ENCODE measurements at regions not wholly inside any gene's neighbourhood (a gene's known extent, or its start where the extent isn't known, plus 50 kb on each side); places are given as distances from the start of the nearest gene placed in this dataset.
"Not testable (repeated sequence)": the region's sequence is repeated elsewhere in the genome, so short reads cannot be mapped to it uniquely, and the experiment has no call there.

DNA sequence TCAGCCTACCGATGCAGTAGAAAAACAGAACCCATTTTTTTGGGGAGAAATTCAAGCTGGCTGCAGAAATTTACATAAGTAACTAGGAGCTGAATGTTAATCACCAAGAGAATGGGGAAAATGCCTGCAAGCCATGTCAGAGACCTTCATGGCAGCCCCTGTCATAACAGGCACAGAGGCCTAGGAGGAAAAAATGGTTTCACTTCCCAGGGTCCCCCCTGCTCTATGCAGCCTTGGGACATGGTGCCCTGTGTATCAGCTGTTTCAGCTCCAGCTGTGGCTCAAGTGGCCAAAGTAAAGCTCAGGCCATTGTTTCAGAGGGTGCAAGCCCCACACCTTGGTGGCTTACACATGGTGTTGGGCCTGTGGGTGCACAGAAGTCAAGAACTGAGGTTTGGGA, 842.5 kb downstream of the FLRT2 start:
- Mint-ChIP-seq H3K9me3 (peaks cover 13% of the 10 kb centered on the region), H3K27ac (no peak overlapping the region), H3K4me1 (ENCODE audit: low read depth) (no peaks in the 10 kb centered on the region), H3K27me3 (no peaks in the 10 kb centered on the region), H3K36me3 (no peaks in the 10 kb centered on the region), H3K4me3 (no peak overlapping the region)
- intact Hi-C loops (cut with micrococcal nuclease) = no loop called here
- no peak for DNase-seq
- ChIA-PET CTCF (no interaction called here), POLR2A (no interaction called here)

DNA sequence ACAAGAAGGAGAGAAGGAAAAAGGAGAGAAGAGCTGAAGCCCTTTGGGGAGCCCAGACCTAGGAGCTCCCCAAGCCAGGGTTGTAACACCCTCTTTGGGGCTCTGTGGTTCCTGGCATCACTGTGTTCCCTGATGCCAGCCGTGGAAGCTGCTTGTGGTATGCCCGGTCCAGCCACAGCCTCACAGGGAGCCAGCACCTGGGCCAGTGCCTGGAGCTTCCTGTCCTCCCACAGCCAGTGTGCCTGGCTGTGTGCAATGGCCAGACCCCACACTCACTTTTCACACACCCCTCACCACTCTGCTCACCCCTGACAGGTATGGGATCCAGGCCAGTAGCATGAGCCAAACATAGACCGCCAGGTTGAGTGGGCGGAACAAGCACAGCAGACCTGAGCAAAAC, 834.7 kb downstream of the FLRT2 start:
- Mint-ChIP-seq H3K4me1 (ENCODE audit: low read depth) (no peaks in the 10 kb centered on the region), H3K36me3 (no peaks in the 10 kb centered on the region), H3K4me3 (no peak overlapping the region), H3K27ac (no peak overlapping the region), H3K9me3 (no peaks in the 10 kb centered on the region), H3K27me3 (no peaks in the 10 kb centered on the region)
- CTCF ChIA-PET = no interaction called here
- no peak for DNase-seq
- intact Hi-C loops (cut with micrococcal nuclease) = no loop called here
- POLR2A ChIA-PET = no interaction called here

DNA sequence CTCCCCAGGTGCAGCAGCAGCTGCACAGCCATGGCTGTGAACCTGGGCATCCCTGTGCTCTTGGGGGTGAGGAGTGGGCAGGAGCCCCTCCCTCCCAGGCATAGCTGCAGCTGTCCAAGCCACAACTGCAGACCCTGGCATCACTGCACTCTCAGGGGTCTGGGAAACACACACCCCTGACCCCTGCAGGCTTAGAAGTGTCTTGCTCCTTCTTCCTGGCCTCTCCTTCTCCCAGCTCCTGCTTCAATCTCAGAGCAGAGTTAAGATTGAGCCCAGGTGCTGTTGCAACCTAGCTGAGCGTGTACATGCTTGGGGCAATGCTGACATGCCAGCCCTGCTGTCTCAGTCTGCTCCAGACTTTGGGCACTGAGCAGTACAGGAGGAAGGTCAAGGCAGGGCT, 833.6 kb downstream of the FLRT2 start:
- H3K9me3 Mint-ChIP-seq = no peaks in the 10 kb centered on the region
- no peaks in the 10 kb centered on the region for H3K4me1 Mint-ChIP-seq (ENCODE audit: low read depth)
- no peak overlapping the region for H3K4me3 Mint-ChIP-seq
- ChIA-PET CTCF (no interaction called here), POLR2A (no interaction called here)
- intact Hi-C loops (cut with micrococcal nuclease) = no loop called here
- no peak for DNase-seq
- H3K27ac Mint-ChIP-seq = no peak overlapping the region
- no peaks in the 10 kb centered on the region for H3K36me3 Mint-ChIP-seq
- H3K27me3 Mint-ChIP-seq = no peaks in the 10 kb centered on the region

DNA sequence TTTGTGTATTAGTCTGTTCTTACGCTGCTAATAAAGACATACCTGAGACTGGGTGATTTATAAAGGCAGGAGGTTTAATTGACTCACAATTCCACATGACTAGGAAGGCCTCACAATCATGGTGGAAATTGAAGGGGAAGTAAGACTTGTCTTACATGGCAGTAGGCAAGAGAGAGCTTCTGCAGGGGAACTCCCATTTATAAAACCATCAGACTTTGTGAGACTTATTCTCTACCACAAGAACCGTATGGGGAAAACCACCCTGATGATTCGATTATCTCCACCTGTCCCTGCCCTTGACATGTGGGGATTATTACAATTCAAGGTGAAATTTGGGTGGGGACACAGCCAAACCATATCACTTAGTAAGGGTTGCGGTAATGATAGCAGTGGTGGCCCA, 833.1 kb downstream of the FLRT2 start:
- CTCF ChIA-PET = no interaction called here
- intact Hi-C loops (cut with micrococcal nuclease) = no loop called here
- DNase-seq = no peak
- POLR2A ChIA-PET = no interaction called here
- H3K36me3 Mint-ChIP-seq = no peaks in the 10 kb centered on the region
- H3K9me3 Mint-ChIP-seq = no peaks in the 10 kb centered on the region
- no peak overlapping the region for H3K4me3 Mint-ChIP-seq
- H3K27ac Mint-ChIP-seq = no peak overlapping the region
- H3K4me1 Mint-ChIP-seq (ENCODE audit: low read depth) = no peaks in the 10 kb centered on the region
- no peaks in the 10 kb centered on the region for H3K27me3 Mint-ChIP-seq

DNA sequence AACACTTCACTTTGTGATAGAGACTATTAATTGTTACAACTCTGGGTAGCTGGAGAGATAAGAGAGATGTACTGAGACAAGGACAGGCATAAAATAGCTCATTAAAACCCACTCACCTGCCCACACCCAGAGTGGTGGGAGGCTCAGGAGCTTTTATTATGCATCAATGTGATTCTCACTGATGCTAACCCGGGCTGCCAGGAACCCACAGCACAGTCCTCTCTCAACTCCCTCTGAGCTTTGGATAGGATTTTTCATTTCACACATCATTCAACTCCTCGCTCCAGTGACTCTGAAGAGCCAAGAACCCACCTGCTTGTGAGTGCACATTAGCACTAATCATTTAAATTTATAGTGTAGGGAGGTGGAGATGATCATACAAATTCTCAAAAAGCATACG, 827.9 kb downstream of the FLRT2 start:
- Mint-ChIP-seq H3K9me3 (peaks cover 2% of the 10 kb centered on the region), H3K4me3 (no peak overlapping the region), H3K27me3 (no peaks in the 10 kb centered on the region), H3K36me3 (no peaks in the 10 kb centered on the region), H3K27ac (no peak overlapping the region), H3K4me1 (ENCODE audit: low read depth) (no peaks in the 10 kb centered on the region)
- ChIA-PET CTCF (no interaction called here), POLR2A (no interaction called here)
- no peak for DNase-seq
- intact Hi-C loops (cut with micrococcal nuclease) = no loop called here

DNA sequence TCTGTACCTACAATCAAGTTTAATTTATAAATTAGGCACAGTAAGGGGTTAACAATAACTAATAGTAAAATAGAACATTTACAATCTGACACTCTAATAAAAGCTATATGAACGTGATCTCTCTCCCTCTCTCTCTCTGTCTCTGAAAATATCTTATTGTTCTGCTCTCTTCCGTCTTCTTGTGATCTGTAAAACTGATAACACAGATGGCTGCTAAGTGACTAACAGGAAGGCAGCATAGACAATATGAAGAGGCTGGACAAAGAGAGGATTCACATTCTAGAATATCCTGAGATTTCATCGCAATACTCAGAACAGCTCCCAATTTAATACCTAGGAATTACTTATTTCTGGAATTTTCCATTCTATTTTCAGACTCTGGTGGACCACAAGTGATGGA, 827.2 kb downstream of the FLRT2 start:
- no peaks in the 10 kb centered on the region for H3K27me3 Mint-ChIP-seq
- peaks cover 2% of the 10 kb centered on the region for H3K9me3 Mint-ChIP-seq
- ChIA-PET POLR2A (no interaction called here), CTCF (no interaction called here)
- no peak for DNase-seq
- H3K4me3 Mint-ChIP-seq = no peak overlapping the region
- H3K4me1 Mint-ChIP-seq (ENCODE audit: low read depth) = no peaks in the 10 kb centered on the region
- H3K27ac Mint-ChIP-seq = no peak overlapping the region
- no peaks in the 10 kb centered on the region for H3K36me3 Mint-ChIP-seq
- intact Hi-C loops (cut with micrococcal nuclease) = no loop called here

DNA sequence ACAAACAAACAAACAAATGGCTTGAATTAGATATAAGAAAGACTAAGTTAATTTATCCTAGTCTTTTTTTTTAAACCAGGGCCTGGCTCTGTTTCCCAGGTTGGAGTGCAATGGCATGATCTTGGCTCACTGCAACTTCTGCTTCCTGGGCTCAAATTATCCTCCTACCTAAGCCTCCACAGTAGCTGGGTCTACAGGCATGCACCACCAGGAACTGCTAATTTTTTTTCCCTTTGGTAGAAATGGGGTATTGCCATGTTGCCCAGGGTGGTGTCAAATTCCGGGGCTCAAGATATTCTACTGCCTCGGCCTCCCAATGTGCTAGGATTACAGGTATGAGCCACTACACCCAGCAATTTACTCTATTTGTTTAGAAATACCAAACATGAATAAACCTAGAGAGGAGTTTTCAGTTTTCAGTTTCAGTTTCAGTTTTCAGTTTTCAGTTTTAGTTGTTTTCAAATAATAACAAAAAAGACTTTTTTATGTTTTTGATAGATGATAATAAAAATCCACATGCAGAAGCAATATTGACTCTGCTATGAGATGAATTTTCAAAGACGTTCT, 817.0 kb downstream of the FLRT2 start:
- DNase-seq = no peak
- no peaks in the 10 kb centered on the region for H3K27me3 Mint-ChIP-seq
- peaks cover 3% of the 10 kb centered on the region for H3K9me3 Mint-ChIP-seq
- peaks cover 3% of the 10 kb centered on the region for H3K4me1 Mint-ChIP-seq (ENCODE audit: low read depth)
- no peaks in the 10 kb centered on the region for H3K36me3 Mint-ChIP-seq
- H3K4me3 Mint-ChIP-seq = no peak overlapping the region
- POLR2A ChIA-PET = no interaction called here
- CTCF ChIA-PET = no interaction called here
- intact Hi-C loops (cut with micrococcal nuclease) = no loop called here
- no peak overlapping the region for H3K27ac Mint-ChIP-seq

DNA sequence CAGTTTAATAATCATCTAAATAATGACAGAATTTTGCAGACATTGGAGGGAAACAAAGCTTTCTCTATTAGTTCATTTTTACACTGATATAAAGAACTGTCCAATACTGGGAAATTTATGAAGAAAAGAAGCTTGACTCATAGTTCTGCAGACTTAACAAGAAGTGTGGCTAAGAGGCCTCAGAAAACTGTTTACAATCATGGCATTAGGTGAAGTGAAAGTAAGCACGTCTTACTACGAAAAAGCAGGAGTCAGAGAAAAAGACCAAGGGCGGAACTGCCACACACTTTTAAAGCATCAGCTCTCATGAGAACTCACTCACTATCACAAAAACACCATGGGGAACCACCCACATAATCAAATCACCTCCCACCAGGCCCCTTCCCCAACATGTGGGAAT, 804.4 kb downstream of the FLRT2 start:
- H3K36me3 Mint-ChIP-seq = no peaks in the 10 kb centered on the region
- H3K4me1 Mint-ChIP-seq (ENCODE audit: low read depth) = no peaks in the 10 kb centered on the region
- DNase-seq = no peak
- no peak overlapping the region for H3K4me3 Mint-ChIP-seq
- intact Hi-C loops (cut with micrococcal nuclease) = no loop called here
- peaks cover 4% of the 10 kb centered on the region for H3K9me3 Mint-ChIP-seq
- CTCF ChIA-PET = no interaction called here
- H3K27ac Mint-ChIP-seq = no peak overlapping the region
- POLR2A ChIA-PET = no interaction called here
- H3K27me3 Mint-ChIP-seq = no peaks in the 10 kb centered on the region

DNA sequence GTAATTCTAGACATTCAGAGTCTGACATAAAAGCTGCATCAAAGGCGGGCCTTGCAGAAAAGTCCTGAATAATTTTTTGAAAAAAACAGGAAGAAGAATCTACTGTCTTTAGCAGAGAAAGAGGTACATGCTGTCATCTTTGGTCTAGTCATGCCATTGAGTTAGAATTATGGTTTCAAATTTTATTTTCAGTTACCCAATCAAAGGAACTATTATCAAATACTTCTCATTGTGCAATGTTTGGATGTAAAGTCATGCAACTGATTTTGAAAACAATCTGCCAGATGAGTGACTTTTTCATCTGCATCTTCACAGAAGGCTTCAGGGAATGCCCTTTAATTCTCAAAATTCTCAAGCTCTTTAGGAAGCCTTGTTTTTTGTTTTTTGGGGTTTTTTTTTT, 803.5 kb downstream of the FLRT2 start:
- no peaks in the 10 kb centered on the region for H3K36me3 Mint-ChIP-seq
- peaks cover 4% of the 10 kb centered on the region for H3K9me3 Mint-ChIP-seq
- no peak for DNase-seq
- H3K4me1 Mint-ChIP-seq (ENCODE audit: low read depth) = no peaks in the 10 kb centered on the region
- intact Hi-C loops (cut with micrococcal nuclease) = no loop called here
- H3K27ac Mint-ChIP-seq = no peak overlapping the region
- no peaks in the 10 kb centered on the region for H3K27me3 Mint-ChIP-seq
- ChIA-PET POLR2A (no interaction called here), CTCF (no interaction called here)
- H3K4me3 Mint-ChIP-seq = no peak overlapping the region

DNA sequence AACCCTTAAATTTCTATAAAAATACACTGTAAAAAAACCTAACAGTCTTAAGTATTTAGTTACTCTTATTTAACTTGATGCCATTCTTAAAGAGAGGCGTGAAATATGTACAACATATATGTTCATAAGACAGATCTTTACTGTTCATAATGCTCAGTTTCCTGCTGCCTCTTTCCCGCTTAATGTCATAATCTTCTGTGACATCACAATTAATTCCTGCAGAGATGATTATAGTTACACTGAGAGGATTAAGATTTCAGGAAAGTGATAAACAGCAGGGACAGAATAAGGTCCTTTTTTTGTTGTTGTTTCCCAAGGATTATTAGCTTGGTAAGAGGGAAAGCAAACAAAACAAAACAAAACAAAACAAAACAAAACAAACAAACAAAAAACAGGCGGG, 801.4 kb downstream of the FLRT2 start:
- DNase-seq = no peak
- POLR2A ChIA-PET = no interaction called here
- H3K27me3 Mint-ChIP-seq = no peaks in the 10 kb centered on the region
- no peak overlapping the region for H3K4me3 Mint-ChIP-seq
- CTCF ChIA-PET = no interaction called here
- H3K9me3 Mint-ChIP-seq = no peaks in the 10 kb centered on the region
- H3K36me3 Mint-ChIP-seq = no peaks in the 10 kb centered on the region
- no peaks in the 10 kb centered on the region for H3K4me1 Mint-ChIP-seq (ENCODE audit: low read depth)
- no peak overlapping the region for H3K27ac Mint-ChIP-seq
- intact Hi-C loops (cut with micrococcal nuclease) = no loop called here

DNA sequence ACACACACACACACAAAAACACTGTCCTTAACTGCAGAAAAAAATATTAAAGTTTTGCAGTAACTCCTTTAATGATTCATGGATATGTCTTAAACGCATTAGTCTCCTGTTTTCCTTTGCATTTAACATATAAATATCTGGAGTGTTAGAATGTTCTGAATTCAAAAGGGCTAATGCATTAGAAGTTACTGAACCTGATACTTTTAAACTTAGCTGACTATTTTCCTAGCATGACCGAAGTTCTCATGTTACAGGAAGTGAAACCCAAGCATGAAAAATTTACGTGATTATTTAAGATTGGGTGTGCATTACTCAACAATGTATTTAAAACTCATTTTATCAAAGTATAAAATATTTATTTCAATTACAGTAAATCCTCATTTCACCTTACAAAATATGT, 791.2 kb downstream of the FLRT2 start:
- intact Hi-C loops (cut with micrococcal nuclease) = no loop called here
- CTCF ChIA-PET = no interaction called here
- Mint-ChIP-seq H3K36me3 (no peaks in the 10 kb centered on the region), H3K27me3 (no peaks in the 10 kb centered on the region), H3K4me3 (no peak overlapping the region), H3K27ac (no peak overlapping the region), H3K4me1 (ENCODE audit: low read depth) (no peaks in the 10 kb centered on the region), H3K9me3 (peaks cover 14% of the 10 kb centered on the region)
- no peak for DNase-seq
- POLR2A ChIA-PET = no interaction called here

DNA sequence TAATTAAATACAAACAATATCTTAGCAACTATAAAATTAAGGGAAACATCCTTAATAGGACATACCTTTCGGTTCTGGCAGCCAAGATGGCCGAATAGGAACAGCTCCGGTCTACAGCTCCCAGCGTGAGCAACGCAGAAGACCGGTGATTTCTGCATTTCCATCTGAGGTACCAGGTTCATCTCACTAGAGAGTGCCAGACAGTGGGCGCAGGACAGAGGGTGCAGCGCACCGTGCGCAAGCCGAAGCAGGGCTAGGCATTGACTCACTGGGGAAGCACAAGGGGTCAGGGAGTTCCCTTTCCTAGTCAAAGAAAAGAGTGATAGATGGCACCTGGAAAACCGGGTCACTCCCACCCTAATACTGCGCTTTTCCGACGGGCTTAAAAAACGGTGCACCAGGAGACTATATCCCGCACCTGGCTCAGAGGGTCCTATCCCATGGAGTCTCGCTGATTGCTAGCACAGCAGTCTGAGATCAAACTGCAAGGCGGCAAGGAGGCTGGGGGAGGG, 782.3 kb downstream of the FLRT2 start:
- H3K27ac Mint-ChIP-seq; H3K4me1 Mint-ChIP-seq (ENCODE audit: low read depth); POLR2A ChIA-PET; DNase-seq; H3K4me3 Mint-ChIP-seq; H3K36me3 Mint-ChIP-seq; CTCF ChIA-PET; H3K27me3 Mint-ChIP-seq; intact Hi-C loops (cut with micrococcal nuclease): not testable (repeated sequence)
- H3K9me3 Mint-ChIP-seq = peaks cover 10% of the 10 kb centered on the region

DNA sequence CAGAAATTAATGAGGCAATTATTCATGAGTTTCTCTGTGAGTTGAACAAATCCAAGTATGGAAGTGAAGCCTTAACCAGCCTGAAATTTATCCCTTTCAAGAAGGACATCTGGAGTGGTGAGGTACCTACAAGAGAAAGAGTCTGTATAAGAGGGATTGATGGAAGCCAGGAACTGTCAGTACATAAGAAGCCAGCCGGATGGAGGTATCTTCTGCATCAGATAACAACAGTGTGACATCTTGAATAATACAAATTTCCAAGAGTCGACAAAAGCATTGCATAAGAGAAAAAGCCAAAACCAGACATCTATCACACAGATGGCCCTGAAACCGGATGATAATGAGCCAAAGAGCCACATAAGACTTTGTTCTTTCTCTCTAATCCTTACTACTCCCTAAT, 781.2 kb downstream of the FLRT2 start:
- POLR2A ChIA-PET = no interaction called here
- no peaks in the 10 kb centered on the region for H3K4me1 Mint-ChIP-seq (ENCODE audit: low read depth)
- no peak for DNase-seq
- H3K4me3 Mint-ChIP-seq = no peak overlapping the region
- CTCF ChIA-PET = no interaction called here
- H3K27me3 Mint-ChIP-seq = no peaks in the 10 kb centered on the region
- intact Hi-C loops (cut with micrococcal nuclease) = no loop called here
- H3K9me3 Mint-ChIP-seq = peaks cover 14% of the 10 kb centered on the region
- no peak overlapping the region for H3K27ac Mint-ChIP-seq
- no peaks in the 10 kb centered on the region for H3K36me3 Mint-ChIP-seq

DNA sequence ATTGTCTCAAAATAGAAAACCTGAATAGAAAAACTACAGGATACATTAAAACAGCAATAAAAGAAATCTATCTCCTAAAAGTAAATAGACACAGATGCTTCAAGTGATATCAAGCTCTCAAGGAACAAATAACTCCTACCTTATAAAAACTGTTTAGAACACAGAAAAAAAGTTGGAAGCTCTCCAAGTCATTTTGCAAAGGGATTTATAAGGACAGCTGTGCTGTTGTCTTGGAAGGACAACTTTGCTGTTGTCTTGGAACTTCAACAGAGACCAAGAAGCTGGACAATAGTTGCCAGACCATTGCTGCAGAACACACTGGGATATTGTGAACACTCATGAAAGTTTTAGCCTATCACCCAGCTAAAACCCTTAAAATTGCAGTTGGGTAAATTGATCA, 780.7 kb downstream of the FLRT2 start:
- Mint-ChIP-seq H3K27me3 (no peaks in the 10 kb centered on the region), H3K4me3 (no peak overlapping the region), H3K27ac (no peak overlapping the region), H3K36me3 (no peaks in the 10 kb centered on the region), H3K4me1 (ENCODE audit: low read depth) (no peaks in the 10 kb centered on the region), H3K9me3 (peaks cover 14% of the 10 kb centered on the region)
- intact Hi-C loops (cut with micrococcal nuclease) = no loop called here
- CTCF ChIA-PET = no interaction called here
- DNase-seq = no peak
- POLR2A ChIA-PET = no interaction called here
